ENCODE measurements at regions not wholly inside any gene's neighbourhood (a gene's known extent, or its start where the extent isn't known, plus 50 kb on each side); places are given as distances from the start of the nearest gene placed in this dataset.

DNA sequence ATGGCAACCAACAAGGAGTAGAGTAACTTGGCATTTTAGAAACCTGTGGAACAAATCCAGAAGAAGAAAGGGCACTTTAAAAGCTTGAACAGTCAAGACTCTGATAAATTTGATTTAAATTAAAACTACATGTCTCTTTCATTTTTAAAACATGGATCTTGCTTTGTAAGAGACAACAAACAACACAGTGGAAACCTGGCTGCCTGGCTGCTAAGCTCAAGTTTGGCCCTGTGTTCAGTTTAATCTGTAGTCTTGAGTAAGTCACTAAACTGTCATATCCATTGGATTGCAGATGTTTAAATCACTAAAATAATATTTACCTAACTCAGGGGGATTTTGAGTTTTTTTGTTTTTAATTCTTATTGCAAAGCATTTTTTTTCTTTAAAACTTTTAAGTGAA is 374.9 kb upstream of the SEMA3D start:
- intact Hi-C loops (cut with micrococcal nuclease), result no loop called here
- H3K9me3 Mint-ChIP-seq, result peaks cover 0 to 4% (median 0%) of the 10 kb centered on the region in 7 donors
- H3K9me3 ChIP-seq (replicated peaks in 1 of 2; ENCODE audit: control insufficient read depth in 1 of 2, insufficient read depth in 1 of 2, low read length in 2 of 2), result peaks cover 0 to 4% of the 10 kb centered on the region in 2 donors
- H3K27ac Mint-ChIP-seq, result no peak overlapping the region
- H3K4me3 Mint-ChIP-seq, result no peak overlapping the region
- no peak overlapping the region for H3K9ac ChIP-seq (ENCODE audit: insufficient read depth, low read length, poor library complexity, severe bottlenecking)
- no peaks in the 10 kb centered on the region for H4K20me1 ChIP-seq (ENCODE audit: insufficient read depth, low read length)
- H3K27me3 Mint-ChIP-seq (ENCODE audit: low read depth in 3 of 3), result no peaks in the 10 kb centered on the region
- H3K4me1 Mint-ChIP-seq, result no peaks in the 10 kb centered on the region
- no peak overlapping the region for H2AFZ ChIP-seq (ENCODE audit: insufficient read depth, low read depth, low read length, poor library complexity, severe bottlenecking)
- H3K4me1 ChIP-seq (ENCODE audit: control insufficient read depth in 1 of 2, insufficient read depth in 2 of 2, low read length in 2 of 2), result no peaks in the 10 kb centered on the region
- no peak for DNase-seq
- no peaks in the 10 kb centered on the region for H3K36me3 ChIP-seq (replicated peaks in 1 of 2; ENCODE audit: control insufficient read depth in 1 of 2, insufficient read depth in 2 of 2, low read length in 2 of 2)
- no peak overlapping the region for H3K4me3 ChIP-seq (replicated peaks in 1 of 3; ENCODE audit: low read depth in 2 of 3, low read length in 3 of 3)
- no peaks in the 10 kb centered on the region for H3K79me2 ChIP-seq (ENCODE audit: insufficient read depth, low read length)
- no peaks in the 10 kb centered on the region for H3K27me3 ChIP-seq (ENCODE audit: control insufficient read depth in 2 of 2, insufficient read depth in 2 of 2, low read length in 2 of 2)
- no peak overlapping the region for H3K4me2 ChIP-seq (replicated peaks; ENCODE audit: extremely low read depth, low read length, poor library complexity, severe bottlenecking)
- TF ChIP-seq, protein P1, sequence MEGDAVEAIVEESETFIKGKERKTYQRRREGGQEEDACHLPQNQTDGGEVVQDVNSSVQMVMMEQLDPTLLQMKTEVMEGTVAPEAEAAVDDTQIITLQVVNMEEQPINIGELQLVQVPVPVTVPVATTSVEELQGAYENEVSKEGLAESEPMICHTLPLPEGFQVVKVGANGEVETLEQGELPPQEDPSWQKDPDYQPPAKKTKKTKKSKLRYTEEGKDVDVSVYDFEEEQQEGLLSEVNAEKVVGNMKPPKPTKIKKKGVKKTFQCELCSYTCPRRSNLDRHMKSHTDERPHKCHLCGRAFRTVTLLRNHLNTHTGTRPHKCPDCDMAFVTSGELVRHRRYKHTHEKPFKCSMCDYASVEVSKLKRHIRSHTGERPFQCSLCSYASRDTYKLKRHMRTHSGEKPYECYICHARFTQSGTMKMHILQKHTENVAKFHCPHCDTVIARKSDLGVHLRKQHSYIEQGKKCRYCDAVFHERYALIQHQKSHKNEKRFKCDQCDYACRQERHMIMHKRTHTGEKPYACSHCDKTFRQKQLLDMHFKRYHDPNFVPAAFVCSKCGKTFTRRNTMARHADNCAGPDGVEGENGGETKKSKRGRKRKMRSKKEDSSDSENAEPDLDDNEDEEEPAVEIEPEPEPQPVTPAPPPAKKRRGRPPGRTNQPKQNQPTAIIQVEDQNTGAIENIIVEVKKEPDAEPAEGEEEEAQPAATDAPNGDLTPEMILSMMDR (IDR thresholded peaks at IDR 0.05), result no peak
- no peak overlapping the region for H3K27ac ChIP-seq (ENCODE audit: low read depth in 1 of 2, low read length in 2 of 2)
- H3K36me3 Mint-ChIP-seq, result no peaks in the 10 kb centered on the region

DNA sequence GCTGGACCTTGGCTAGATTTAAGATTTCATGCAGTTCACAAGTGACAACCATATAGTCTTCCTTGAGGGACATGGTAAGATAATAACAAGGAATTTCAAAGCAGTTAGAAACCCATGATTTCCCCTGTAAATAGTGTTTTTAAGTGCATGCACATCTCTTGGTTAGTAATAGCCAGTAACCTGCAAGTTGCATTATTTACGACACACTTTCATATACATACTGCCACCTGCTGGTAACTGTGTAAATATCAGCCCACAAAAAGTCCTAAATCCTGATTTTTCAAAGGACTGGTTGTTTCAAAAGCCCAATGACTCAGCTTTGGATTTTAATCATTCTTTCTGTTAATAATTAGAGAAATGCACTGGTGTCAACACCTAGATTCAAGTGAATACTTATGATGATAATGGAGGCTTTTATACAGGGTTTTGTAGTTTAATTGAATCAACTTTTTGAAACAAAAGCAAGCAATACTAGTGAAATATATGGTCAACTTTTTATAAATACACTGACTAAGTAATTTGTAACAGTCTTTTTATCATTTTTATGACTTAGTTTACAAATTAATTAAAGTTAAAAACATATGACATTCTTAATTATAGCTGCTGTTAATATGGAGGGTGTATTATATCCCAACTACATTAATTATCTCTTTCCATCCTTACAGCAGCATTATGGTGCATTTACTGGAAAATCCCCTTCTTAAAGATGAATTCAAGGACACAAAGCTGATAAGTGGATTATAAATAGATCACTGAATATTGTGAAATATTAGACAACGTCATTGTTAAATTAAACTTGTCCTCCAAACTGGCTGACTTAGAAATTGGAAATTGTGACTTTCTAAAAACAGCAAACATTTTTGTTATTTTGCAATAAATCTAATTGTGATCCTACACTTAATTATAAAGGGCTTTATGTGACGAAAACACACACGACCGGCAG is 367.7 kb upstream of the SEMA3D start:
- WGBS (ENCODE audit: insufficient coverage), result no CpG with 5 or more reads among the region's 5 CpGs
- Histone ChIP-seq H2AFZ (ENCODE audit: insufficient read depth, low read depth, low read length, poor library complexity, severe bottlenecking) (no peak overlapping the region), H3K4me2 (replicated peaks; ENCODE audit: extremely low read depth, low read length, poor library complexity, severe bottlenecking) (no peak overlapping the region), H3K36me3 (replicated peaks in 1 of 2; ENCODE audit: control insufficient read depth in 1 of 2, insufficient read depth in 2 of 2, low read length in 2 of 2) (no peaks in the 10 kb centered on the region), H3K4me3 (replicated peaks in 1 of 3; ENCODE audit: low read depth in 2 of 3, low read length in 3 of 3) (no peak overlapping the region), H3K4me1 (ENCODE audit: control insufficient read depth in 1 of 2, insufficient read depth in 2 of 2, low read length in 2 of 2) (no peaks in the 10 kb centered on the region), H3K9me3 (replicated peaks in 1 of 2; ENCODE audit: control insufficient read depth in 1 of 2, insufficient read depth in 1 of 2, low read length in 2 of 2) (no peaks in the 10 kb centered on the region), H4K20me1 (ENCODE audit: insufficient read depth, low read length) (no peaks in the 10 kb centered on the region), H3K27me3 (ENCODE audit: control insufficient read depth in 2 of 2, insufficient read depth in 2 of 2, low read length in 2 of 2) (no peaks in the 10 kb centered on the region), H3K27ac (ENCODE audit: low read depth in 1 of 2, low read length in 2 of 2) (no peak overlapping the region), H3K9ac (ENCODE audit: insufficient read depth, low read length, poor library complexity, severe bottlenecking) (no peak overlapping the region), H3K79me2 (ENCODE audit: insufficient read depth, low read length) (no peaks in the 10 kb centered on the region)
- intact Hi-C loops (cut with micrococcal nuclease), result no loop called here
- Mint-ChIP-seq H3K4me1 (no peaks in the 10 kb centered on the region), H3K27ac (no peak overlapping the region), H3K4me3 (no peak overlapping the region), H3K27me3 (ENCODE audit: low read depth in 3 of 3) (no peaks in the 10 kb centered on the region), H3K36me3 (no peaks in the 10 kb centered on the region), H3K9me3 (no peaks in the 10 kb centered on the region)
- peak; percentile 18 to 37 (median 24) for DNase-seq
- TF ChIP-seq, protein P1 (IDR thresholded peaks at IDR 0.05), result peak; percentile 86
